ENCODE measurements at regions not wholly inside any gene's neighbourhood (a gene's known extent, or its start where the extent isn't known, plus 50 kb on each side); places are given as distances from the start of the nearest gene placed in this dataset.

DNA sequence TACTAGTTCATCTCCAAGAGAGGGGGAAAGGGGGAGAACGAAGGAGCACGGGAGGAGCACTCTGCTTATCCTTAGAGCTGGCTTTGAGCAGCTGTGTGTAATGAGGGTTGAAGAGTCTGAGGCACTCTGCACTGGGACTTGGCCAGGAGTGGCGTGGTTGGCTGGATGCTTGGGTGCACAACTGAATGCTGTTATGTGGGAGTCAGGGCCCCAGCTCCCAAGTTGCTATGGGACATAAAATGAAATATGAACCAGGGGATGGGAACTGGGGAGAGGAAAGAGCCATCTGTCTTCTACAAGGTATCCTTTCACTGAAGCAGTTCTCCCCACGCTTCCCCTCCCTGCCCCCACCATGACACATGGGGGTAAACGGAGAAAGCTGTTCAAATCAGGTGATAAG is 105.9 kb upstream of the ANKFN1 start:
- H3K4me3 ChIP-seq: no peak overlapping the region
- H3K4me1 ChIP-seq: no peaks in the 10 kb centered on the region
- TF ChIP-seq CTCF (IDR thresholded peaks at IDR 0.05): no peak
- no peaks in the 10 kb centered on the region for H3K9me3 ChIP-seq
- no peak overlapping the region for H3K27ac ChIP-seq
- no peaks in the 10 kb centered on the region for H3K36me3 ChIP-seq
- intact Hi-C loops (cut with DNase I): no loop called here
- no peak for DNase-seq
- H3K27me3 ChIP-seq: peaks cover 0 to 12% of the 10 kb centered on the region in 2 donors
- ATAC-seq: no peak

- DNase-seq (no peak), ATAC-seq (no peak)
- no peak for TF ChIP-seq CTCF (IDR thresholded peaks at IDR 0.05)
- Histone ChIP-seq H3K27ac (no peak overlapping the region), H3K9me3 (peaks cover 0 to 5% of the 10 kb centered on the region in 2 donors), H3K27me3 (no peaks in the 10 kb centered on the region), H3K4me3 (no peak overlapping the region), H3K4me1 (no peaks in the 10 kb centered on the region), H3K36me3 (no peaks in the 10 kb centered on the region)
- intact Hi-C loops (cut with DNase I): no loop called here
Measured at GRCh38 chr17:56057869-56058268, 95.4 kb upstream of the ANKFN1 start.

DNA sequence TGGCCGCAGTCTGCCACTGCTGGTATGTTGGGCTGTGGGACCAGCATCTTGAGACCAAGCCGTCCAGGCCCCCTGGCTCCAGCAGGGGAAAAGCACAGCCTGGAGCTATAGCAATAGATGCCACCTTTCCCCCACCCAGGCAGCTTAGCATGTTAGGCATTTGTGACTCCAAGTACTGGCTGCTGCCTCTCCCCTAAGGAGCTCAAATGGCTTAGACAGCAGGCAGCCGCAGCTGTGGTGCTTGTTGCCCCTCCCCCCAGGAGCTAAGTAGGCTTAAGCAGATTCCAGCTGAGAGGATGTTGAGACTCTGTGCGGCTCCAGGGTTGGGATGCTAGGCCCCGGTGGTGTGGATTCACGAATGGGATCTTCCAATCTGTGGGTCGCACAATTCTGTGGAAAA is 88.8 kb upstream of the ANKFN1 start:
- peaks cover 0 to 8% of the 10 kb centered on the region in 2 donors for H3K9me3 ChIP-seq
- no peak for ATAC-seq
- DNase-seq: no peak
- intact Hi-C loops (cut with DNase I): no loop called here
- H3K27me3 ChIP-seq: no peaks in the 10 kb centered on the region
- H3K4me1 ChIP-seq: no peaks in the 10 kb centered on the region
- no peak overlapping the region for H3K27ac ChIP-seq
- no peak overlapping the region for H3K4me3 ChIP-seq
- TF ChIP-seq CTCF (IDR thresholded peaks at IDR 0.05): no peak
- no peaks in the 10 kb centered on the region for H3K36me3 ChIP-seq

DNA sequence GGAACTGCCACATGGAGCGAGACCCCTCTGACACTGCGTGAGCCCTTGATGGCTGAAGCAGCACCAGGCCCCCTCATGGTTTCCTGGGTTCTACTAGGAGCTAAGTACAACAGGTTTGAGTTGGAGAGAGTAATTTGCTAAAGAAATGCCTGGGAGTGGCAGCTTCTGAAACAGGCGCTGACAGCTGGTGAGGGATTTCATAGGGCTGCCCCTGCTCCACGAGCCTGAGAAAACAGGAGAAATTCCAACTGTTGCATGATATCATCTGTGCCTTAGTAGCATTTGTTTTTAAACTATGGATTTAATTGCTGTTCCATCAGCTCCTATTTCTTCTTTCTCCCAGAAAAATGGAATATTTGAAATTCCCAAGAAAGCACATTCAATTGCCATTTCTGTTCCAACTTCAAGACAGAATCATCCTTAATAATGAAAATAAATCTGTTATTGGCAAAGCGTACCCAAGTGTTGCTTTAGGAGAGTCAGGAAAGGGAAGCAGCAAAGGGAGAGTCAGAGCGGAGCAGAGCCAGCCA is 78.8 kb upstream of the ANKFN1 start:
- DNase-seq: no peak
- no peak overlapping the region for H3K27ac ChIP-seq
- no peak for ATAC-seq
- H3K4me1 ChIP-seq: no peaks in the 10 kb centered on the region
- H3K36me3 ChIP-seq: no peaks in the 10 kb centered on the region
- intact Hi-C loops (cut with DNase I): no loop called here
- H3K9me3 ChIP-seq: peaks cover 0 to 15% of the 10 kb centered on the region in 2 donors
- H3K27me3 ChIP-seq: no peaks in the 10 kb centered on the region
- no peak for TF ChIP-seq CTCF (IDR thresholded peaks at IDR 0.05)
- no peak overlapping the region for H3K4me3 ChIP-seq

GRCh38 chr17:56076980-56077379 is 76.3 kb upstream of the ANKFN1 start:
- peaks cover 0 to 15% of the 10 kb centered on the region in 2 donors for H3K9me3 ChIP-seq
- DNase-seq (no peak), ATAC-seq (no peak)
- H3K4me1 ChIP-seq: no peaks in the 10 kb centered on the region
- no peaks in the 10 kb centered on the region for H3K36me3 ChIP-seq
- no peaks in the 10 kb centered on the region for H3K27me3 ChIP-seq
- TF ChIP-seq CTCF (IDR thresholded peaks at IDR 0.05): no peak
- no peak overlapping the region for H3K27ac ChIP-seq
- intact Hi-C loops (cut with DNase I): no loop called here
- no peak overlapping the region for H3K4me3 ChIP-seq

Data from left lung (tissue), 4 donors.